ENCODE measurements at regions not wholly inside any gene's neighbourhood (a gene's known extent, or its start where the extent isn't known, plus 50 kb on each side); places are given as distances from the start of the nearest gene placed in this dataset.
"Not testable (repeated sequence)": the region's sequence is repeated elsewhere in the genome, so short reads cannot be mapped to it uniquely, and the experiment has no call there.

GRCh38 chr17:5929721-5930120 lies 140.5 kb upstream of the WSCD1 start:
- H3K36me3 Mint-ChIP-seq (ENCODE audit: insufficient read depth): no peaks in the 10 kb centered on the region
- H3K4me1 Mint-ChIP-seq: no peaks in the 10 kb centered on the region
- no peak overlapping the region for H3K4me3 Mint-ChIP-seq
- peaks cover 6% of the 10 kb centered on the region for H3K27me3 Mint-ChIP-seq
- ATAC-seq (replicated peaks; ENCODE audit: extremely low read depth, poor library complexity, severe bottlenecking) (no peak), DNase-seq (ENCODE audit: low spot score in 2 of 2) (no peak)
- H3K9me3 Mint-ChIP-seq: no peaks in the 10 kb centered on the region
- no peak overlapping the region for H3K27ac Mint-ChIP-seq (ENCODE audit: low read depth)

GRCh38 chr17:5930555-5930954 lies 139.6 kb upstream of the WSCD1 start:
- not testable (repeated sequence) for H3K27ac Mint-ChIP-seq (ENCODE audit: low read depth); ATAC-seq (replicated peaks; ENCODE audit: extremely low read depth, poor library complexity, severe bottlenecking); H3K4me3 Mint-ChIP-seq; H3K9me3 Mint-ChIP-seq; DNase-seq (ENCODE audit: low spot score in 2 of 2); H3K36me3 Mint-ChIP-seq (ENCODE audit: insufficient read depth); H3K4me1 Mint-ChIP-seq
- H3K27me3 Mint-ChIP-seq: peaks cover 11% of the 10 kb centered on the region

- Mint-ChIP-seq H3K4me3 (no peak overlapping the region), H3K27me3 (peaks cover 22% of the 10 kb centered on the region), H3K9me3 (no peaks in the 10 kb centered on the region), H3K27ac (ENCODE audit: low read depth) (no peak overlapping the region), H3K4me1 (no peaks in the 10 kb centered on the region), H3K36me3 (ENCODE audit: insufficient read depth) (no peaks in the 10 kb centered on the region)
- ATAC-seq (replicated peaks; ENCODE audit: extremely low read depth, poor library complexity, severe bottlenecking): no peak
- no peak for DNase-seq (ENCODE audit: low spot score in 2 of 2)
Measured at GRCh38 chr17:5931616-5932015, 138.6 kb upstream of the WSCD1 start.

- H3K4me1 Mint-ChIP-seq: no peaks in the 10 kb centered on the region
- H3K9me3 Mint-ChIP-seq: no peaks in the 10 kb centered on the region
- no peak for DNase-seq (ENCODE audit: low spot score in 2 of 2)
- H3K36me3 Mint-ChIP-seq (ENCODE audit: insufficient read depth): no peaks in the 10 kb centered on the region
- H3K4me3 Mint-ChIP-seq: no peak overlapping the region
- no peak for ATAC-seq (replicated peaks; ENCODE audit: extremely low read depth, poor library complexity, severe bottlenecking)
- H3K27ac Mint-ChIP-seq (ENCODE audit: low read depth): no peak overlapping the region
- H3K27me3 Mint-ChIP-seq: peaks cover 32% of the 10 kb centered on the region
Measured at GRCh38 chr17:5933430-5933829, 136.7 kb upstream of the WSCD1 start.

GRCh38 chr17:5941258-5941657 lies 128.9 kb upstream of the WSCD1 start:
- no peak for DNase-seq (ENCODE audit: low spot score in 2 of 2)
- no peak for ATAC-seq (replicated peaks; ENCODE audit: extremely low read depth, poor library complexity, severe bottlenecking)
- Mint-ChIP-seq H3K36me3 (ENCODE audit: insufficient read depth) (no peaks in the 10 kb centered on the region), H3K27ac (ENCODE audit: low read depth) (no peak overlapping the region), H3K27me3 (peaks cover 90% of the 10 kb centered on the region), H3K4me3 (no peak overlapping the region), H3K4me1 (no peaks in the 10 kb centered on the region), H3K9me3 (no peaks in the 10 kb centered on the region)

- H3K27ac Mint-ChIP-seq (ENCODE audit: low read depth): no peak overlapping the region
- peaks cover 89% of the 10 kb centered on the region for H3K27me3 Mint-ChIP-seq
- no peaks in the 10 kb centered on the region for H3K4me1 Mint-ChIP-seq
- DNase-seq (ENCODE audit: low spot score in 2 of 2): no peak
- H3K36me3 Mint-ChIP-seq (ENCODE audit: insufficient read depth): no peaks in the 10 kb centered on the region
- H3K4me3 Mint-ChIP-seq: no peak overlapping the region
- ATAC-seq (replicated peaks; ENCODE audit: extremely low read depth, poor library complexity, severe bottlenecking): no peak
- H3K9me3 Mint-ChIP-seq: no peaks in the 10 kb centered on the region
Measured at GRCh38 chr17:5942687-5943086, 127.5 kb upstream of the WSCD1 start.

- H3K27me3 Mint-ChIP-seq: peaks cover 84% of the 10 kb centered on the region
- ATAC-seq (replicated peaks; ENCODE audit: extremely low read depth, poor library complexity, severe bottlenecking) (no peak), DNase-seq (ENCODE audit: low spot score in 2 of 2) (no peak)
- no peak overlapping the region for H3K27ac Mint-ChIP-seq (ENCODE audit: low read depth)
- no peaks in the 10 kb centered on the region for H3K36me3 Mint-ChIP-seq (ENCODE audit: insufficient read depth)
- no peak overlapping the region for H3K4me3 Mint-ChIP-seq
- H3K4me1 Mint-ChIP-seq: no peaks in the 10 kb centered on the region
- H3K9me3 Mint-ChIP-seq: no peaks in the 10 kb centered on the region
Measured at GRCh38 chr17:5943232-5943631, 126.9 kb upstream of the WSCD1 start.

GRCh38 chr17:5943982-5944381 lies 126.2 kb upstream of the WSCD1 start:
- no peaks in the 10 kb centered on the region for H3K9me3 Mint-ChIP-seq

GRCh38 chr17:5947701-5948180 lies 122.4 kb upstream of the WSCD1 start:
- Mint-ChIP-seq H3K27me3 (peaks cover 89% of the 10 kb centered on the region), H3K27ac (ENCODE audit: low read depth) (no peak overlapping the region), H3K4me3 (no peak overlapping the region), H3K4me1 (no peaks in the 10 kb centered on the region), H3K9me3 (no peaks in the 10 kb centered on the region), H3K36me3 (ENCODE audit: insufficient read depth) (no peaks in the 10 kb centered on the region)
- DNase-seq (ENCODE audit: low spot score in 2 of 2): no peak
- no peak for ATAC-seq (replicated peaks; ENCODE audit: extremely low read depth, poor library complexity, severe bottlenecking)

More at GRCh38 chr17:5943982-5944381, 126.2 kb upstream of the WSCD1 start:
- ATAC-seq (replicated peaks; ENCODE audit: extremely low read depth, poor library complexity, severe bottlenecking) (no peak), DNase-seq (ENCODE audit: low spot score in 2 of 2) (no peak)
- Mint-ChIP-seq H3K4me1 (no peaks in the 10 kb centered on the region), H3K4me3 (no peak overlapping the region), H3K27me3 (peaks cover 88% of the 10 kb centered on the region), H3K36me3 (ENCODE audit: insufficient read depth) (no peaks in the 10 kb centered on the region), H3K27ac (ENCODE audit: low read depth) (no peak overlapping the region)

- no peaks in the 10 kb centered on the region for H3K9me3 Mint-ChIP-seq
- H3K36me3 Mint-ChIP-seq (ENCODE audit: insufficient read depth): no peaks in the 10 kb centered on the region
- H3K27me3 Mint-ChIP-seq: peaks cover 78% of the 10 kb centered on the region
- H3K4me3 Mint-ChIP-seq: no peak overlapping the region
- ATAC-seq (replicated peaks; ENCODE audit: extremely low read depth, poor library complexity, severe bottlenecking) (no peak), DNase-seq (ENCODE audit: low spot score in 2 of 2) (no peak)
- no peaks in the 10 kb centered on the region for H3K4me1 Mint-ChIP-seq
- no peak overlapping the region for H3K27ac Mint-ChIP-seq (ENCODE audit: low read depth)
Measured at GRCh38 chr17:5948811-5949210, 121.4 kb upstream of the WSCD1 start.

GRCh38 chr17:5950878-5951277 lies 119.3 kb upstream of the WSCD1 start:
- Mint-ChIP-seq H3K9me3 (peaks cover 5% of the 10 kb centered on the region), H3K27me3 (peaks cover 69% of the 10 kb centered on the region), H3K4me1 (no peaks in the 10 kb centered on the region), H3K36me3 (ENCODE audit: insufficient read depth) (no peaks in the 10 kb centered on the region), H3K27ac (ENCODE audit: low read depth) (no peak overlapping the region), H3K4me3 (no peak overlapping the region)
- DNase-seq (ENCODE audit: low spot score in 2 of 2) (no peak), ATAC-seq (replicated peaks; ENCODE audit: extremely low read depth, poor library complexity, severe bottlenecking) (no peak)

GRCh38 chr17:5951912-5952311 lies 118.3 kb upstream of the WSCD1 start:
- no peak overlapping the region for H3K27ac Mint-ChIP-seq (ENCODE audit: low read depth)
- H3K4me3 Mint-ChIP-seq: no peak overlapping the region

GRCh38 chr17:5952518-5952917 lies 117.7 kb upstream of the WSCD1 start:
- Mint-ChIP-seq H3K27ac (ENCODE audit: low read depth) (no peak overlapping the region), H3K4me1 (no peaks in the 10 kb centered on the region), H3K9me3 (peaks cover 10% of the 10 kb centered on the region), H3K4me3 (no peak overlapping the region), H3K27me3 (peaks cover 53% of the 10 kb centered on the region), H3K36me3 (ENCODE audit: insufficient read depth) (no peaks in the 10 kb centered on the region)
- ATAC-seq (replicated peaks; ENCODE audit: extremely low read depth, poor library complexity, severe bottlenecking): no peak
- DNase-seq (ENCODE audit: low spot score in 2 of 2): no peak

More at GRCh38 chr17:5951912-5952311, 118.3 kb upstream of the WSCD1 start:
- ATAC-seq (replicated peaks; ENCODE audit: extremely low read depth, poor library complexity, severe bottlenecking): no peak
- no peak for DNase-seq (ENCODE audit: low spot score in 2 of 2)
- Mint-ChIP-seq H3K27me3 (peaks cover 59% of the 10 kb centered on the region), H3K36me3 (ENCODE audit: insufficient read depth) (no peaks in the 10 kb centered on the region), H3K4me1 (no peaks in the 10 kb centered on the region), H3K9me3 (peaks cover 10% of the 10 kb centered on the region)

GRCh38 chr17:5955764-5956163 lies 114.4 kb upstream of the WSCD1 start:
- H3K27ac Mint-ChIP-seq (ENCODE audit: low read depth): no peak overlapping the region
- H3K4me3 Mint-ChIP-seq: no peak overlapping the region
- H3K9me3 Mint-ChIP-seq: peaks cover 10% of the 10 kb centered on the region
- DNase-seq (ENCODE audit: low spot score in 2 of 2): no peak
- no peaks in the 10 kb centered on the region for H3K36me3 Mint-ChIP-seq (ENCODE audit: insufficient read depth)
- no peak for ATAC-seq (replicated peaks; ENCODE audit: extremely low read depth, poor library complexity, severe bottlenecking)
- H3K4me1 Mint-ChIP-seq: no peaks in the 10 kb centered on the region
- peaks cover 52% of the 10 kb centered on the region for H3K27me3 Mint-ChIP-seq

All from central memory CD8-positive, alpha-beta T cell (primary cell).